ENCODE measurements at regions not wholly inside any gene's neighbourhood (a gene's known extent, or its start where the extent isn't known, plus 50 kb on each side); places are given as distances from the start of the nearest gene placed in this dataset.

DNA sequence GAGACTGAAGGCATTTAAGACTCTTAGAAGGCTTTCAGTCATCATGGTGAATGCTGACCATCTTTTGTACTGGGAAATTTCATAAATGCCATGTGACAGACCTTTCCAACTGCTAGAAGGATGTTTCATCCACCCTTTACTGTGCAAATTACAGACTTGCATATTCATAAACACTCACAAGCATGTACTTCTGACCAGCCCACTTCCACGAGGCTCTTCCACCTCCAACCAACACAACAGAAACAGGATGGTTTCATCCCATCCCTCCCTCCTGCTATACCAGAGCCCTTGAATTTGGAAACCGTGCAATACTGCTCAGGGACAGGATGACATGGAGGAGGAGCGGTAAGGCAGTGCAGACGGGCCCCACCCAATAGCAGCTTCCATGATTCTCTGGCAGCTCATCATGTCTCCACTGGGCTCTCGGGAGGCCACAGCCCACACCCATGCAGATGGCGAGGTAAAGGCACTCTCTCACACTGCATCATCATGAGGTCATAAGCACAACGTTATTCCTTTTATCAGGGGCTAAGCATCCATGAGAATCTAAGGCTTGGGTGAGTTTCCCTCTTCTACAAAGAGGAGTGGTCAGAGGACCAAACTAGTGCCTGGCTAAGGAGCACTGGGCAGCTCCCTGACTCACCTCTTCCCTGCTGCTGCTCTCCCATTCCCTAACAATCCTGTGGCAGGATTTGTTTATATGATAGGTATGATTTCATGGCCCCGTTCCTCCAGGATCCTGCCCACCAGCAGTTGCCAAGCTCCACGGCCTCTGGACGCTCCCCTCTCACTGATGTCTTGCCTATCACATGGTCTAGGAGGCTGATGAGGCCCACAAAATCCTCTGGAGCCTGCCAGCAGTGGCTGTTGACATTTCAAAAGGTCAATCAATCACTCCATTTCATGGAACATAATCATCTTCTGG is 94.4 kb upstream of the FSTL4 start:
- TF ChIP-seq CTCF (IDR thresholded peaks at IDR 0.05; ENCODE audit: unreplicated experiment), result no peak
- Mint-ChIP-seq H3K27ac (no peak overlapping the region), H3K27me3 (peaks cover 31% of the 10 kb centered on the region), H3K4me3 (ENCODE audit: low read depth) (no peak overlapping the region), H3K9me3 (ENCODE audit: low read depth) (no peaks in the 10 kb centered on the region), H3K36me3 (ENCODE audit: insufficient read depth) (no peaks in the 10 kb centered on the region), H3K4me1 (ENCODE audit: low read depth) (no peaks in the 10 kb centered on the region)
- no peak for DNase-seq (ENCODE audit: low spot score, unreplicated experiment)

DNA sequence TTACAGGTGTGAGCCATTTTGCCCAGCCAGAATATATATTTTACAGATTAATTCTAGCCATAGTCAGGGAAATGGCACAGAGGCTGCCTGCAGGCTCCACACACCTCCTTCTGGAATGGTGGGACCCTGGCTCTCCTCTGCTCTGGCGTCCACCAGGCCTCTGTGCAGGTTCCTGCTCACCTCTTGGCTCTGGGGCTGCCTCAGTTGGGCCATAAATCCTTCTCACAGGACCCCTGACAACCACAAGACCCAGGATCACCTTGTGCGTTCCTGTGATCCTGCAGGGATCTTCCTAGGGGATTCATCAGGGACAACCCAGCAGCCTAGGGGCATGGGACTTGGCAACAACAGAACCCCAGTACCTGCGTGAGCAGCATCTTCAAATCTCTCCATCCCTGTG is 93.0 kb upstream of the FSTL4 start:
- Mint-ChIP-seq H3K27ac (no peak overlapping the region), H3K36me3 (ENCODE audit: insufficient read depth) (no peaks in the 10 kb centered on the region), H3K4me1 (ENCODE audit: low read depth) (no peaks in the 10 kb centered on the region), H3K27me3 (peaks cover 28% of the 10 kb centered on the region), H3K9me3 (ENCODE audit: low read depth) (no peaks in the 10 kb centered on the region), H3K4me3 (ENCODE audit: low read depth) (no peak overlapping the region)
- TF ChIP-seq CTCF (IDR thresholded peaks at IDR 0.05; ENCODE audit: unreplicated experiment), result no peak
- no peak for DNase-seq (ENCODE audit: low spot score, unreplicated experiment)

DNA sequence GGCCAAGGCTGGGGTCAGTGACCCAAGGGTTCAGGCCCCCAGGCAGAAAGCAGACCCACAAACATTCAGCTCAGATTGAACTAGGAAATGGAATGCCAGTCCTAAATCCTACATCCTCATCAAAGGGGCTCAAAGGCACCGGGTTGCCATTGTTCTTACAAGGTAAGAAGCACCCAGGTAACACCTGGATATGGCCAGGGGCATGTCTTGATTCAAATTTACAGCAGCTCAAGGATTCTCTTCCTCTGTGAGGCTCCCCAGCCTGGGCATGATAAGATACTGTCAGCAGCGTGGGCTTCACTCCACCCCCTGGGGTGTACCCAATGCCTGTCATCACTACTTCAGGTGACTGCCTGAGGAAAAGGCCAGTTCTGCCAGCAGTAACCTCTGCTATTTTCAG is 92.1 kb upstream of the FSTL4 start:
- Mint-ChIP-seq H3K27me3 (peaks cover 25% of the 10 kb centered on the region), H3K4me1 (ENCODE audit: low read depth) (no peaks in the 10 kb centered on the region), H3K4me3 (ENCODE audit: low read depth) (no peak overlapping the region), H3K36me3 (ENCODE audit: insufficient read depth) (no peaks in the 10 kb centered on the region), H3K9me3 (ENCODE audit: low read depth) (no peaks in the 10 kb centered on the region), H3K27ac (no peak overlapping the region)
- TF ChIP-seq CTCF (IDR thresholded peaks at IDR 0.05; ENCODE audit: unreplicated experiment), result no peak
- DNase-seq (ENCODE audit: low spot score, unreplicated experiment), result no peak

DNA sequence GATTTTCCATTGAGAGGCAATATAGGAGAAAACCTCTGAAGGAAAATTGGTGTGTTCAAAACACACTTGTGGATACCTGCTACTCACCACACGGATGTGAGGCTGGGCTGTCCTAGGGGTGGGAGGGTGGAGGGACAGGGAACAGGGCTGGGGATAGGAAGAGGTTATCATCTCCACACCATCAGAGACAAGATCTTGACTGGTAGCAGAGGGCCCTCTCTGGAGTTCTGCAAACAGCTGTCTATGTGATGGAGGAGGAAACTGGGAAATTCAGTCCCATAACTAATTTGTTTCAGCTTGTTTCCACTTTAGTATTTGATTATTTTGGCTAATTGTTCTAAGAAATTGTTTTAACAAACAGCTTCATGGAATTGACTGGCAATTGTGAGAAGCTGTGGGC is 91.6 kb upstream of the FSTL4 start:
- Mint-ChIP-seq H3K4me3 (ENCODE audit: low read depth) (no peak overlapping the region), H3K4me1 (ENCODE audit: low read depth) (no peaks in the 10 kb centered on the region), H3K36me3 (ENCODE audit: insufficient read depth) (no peaks in the 10 kb centered on the region), H3K27me3 (peaks cover 22% of the 10 kb centered on the region), H3K9me3 (ENCODE audit: low read depth) (no peaks in the 10 kb centered on the region), H3K27ac (no peak overlapping the region)
- DNase-seq (ENCODE audit: low spot score, unreplicated experiment), result no peak
- TF ChIP-seq CTCF (IDR thresholded peaks at IDR 0.05; ENCODE audit: unreplicated experiment), result no peak

DNA sequence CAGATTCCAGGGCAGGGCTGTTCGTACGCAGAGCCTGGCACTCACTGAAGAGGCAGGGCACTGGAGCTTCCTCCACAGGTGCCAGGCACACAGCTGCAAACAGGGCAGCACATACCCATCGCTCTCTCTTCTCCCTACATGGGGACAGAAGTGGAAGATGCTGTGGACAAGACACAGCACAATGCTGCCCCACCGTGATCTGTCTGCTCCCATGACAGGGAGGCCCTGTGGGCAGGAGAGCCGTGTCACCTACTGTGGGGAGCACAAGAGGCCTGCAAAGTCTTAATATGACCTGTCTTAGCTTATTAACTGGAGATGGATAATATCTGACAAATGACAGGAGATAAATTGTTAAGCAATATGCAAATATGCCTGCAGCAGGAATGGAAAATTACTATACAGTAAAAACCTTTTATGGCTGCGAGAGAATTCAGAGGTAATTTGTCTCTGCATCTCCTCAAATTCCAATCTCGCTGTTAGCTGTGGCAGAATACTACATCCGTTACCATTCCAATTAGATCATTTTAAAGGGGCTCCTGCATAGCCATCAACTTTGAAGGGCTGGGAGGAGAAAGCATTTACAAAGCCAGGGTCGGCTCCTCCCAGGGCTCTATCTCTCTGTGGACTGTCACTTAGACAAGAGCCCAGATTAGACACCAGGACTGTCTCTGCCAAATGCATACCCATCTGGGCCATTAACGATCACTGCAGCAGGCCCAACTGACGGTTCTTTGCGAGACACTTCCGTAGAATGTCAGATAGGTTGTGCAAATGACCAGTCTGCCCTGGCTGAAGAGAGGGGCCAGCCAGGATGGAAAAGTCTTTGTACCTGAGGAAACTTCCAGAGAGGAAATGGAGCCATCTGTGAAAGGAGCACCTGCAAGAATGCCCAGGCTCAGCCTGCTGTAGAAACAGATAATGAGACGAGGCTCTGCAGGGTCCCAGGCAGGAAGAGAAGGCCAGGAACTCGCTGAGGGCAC is 90.7 kb upstream of the FSTL4 start:
- no peak overlapping the region for H3K4me3 Mint-ChIP-seq (ENCODE audit: low read depth)
- no peaks in the 10 kb centered on the region for H3K36me3 Mint-ChIP-seq (ENCODE audit: insufficient read depth)
- H3K27ac Mint-ChIP-seq, result no peak overlapping the region
- no peaks in the 10 kb centered on the region for H3K9me3 Mint-ChIP-seq (ENCODE audit: low read depth)
- peaks cover 19% of the 10 kb centered on the region for H3K27me3 Mint-ChIP-seq
- TF ChIP-seq CTCF (IDR thresholded peaks at IDR 0.05; ENCODE audit: unreplicated experiment), result no peak
- no peak for DNase-seq (ENCODE audit: low spot score, unreplicated experiment)
- H3K4me1 Mint-ChIP-seq (ENCODE audit: low read depth), result no peaks in the 10 kb centered on the region

Data from progenitor cell of endocrine pancreas (in vitro differentiated cells).